ENCODE measurements at regions not wholly inside any gene's neighbourhood (a gene's known extent, or its start where the extent isn't known, plus 50 kb on each side); places are given as distances from the start of the nearest gene placed in this dataset.
"Not testable (repeated sequence)": the region's sequence is repeated elsewhere in the genome, so short reads cannot be mapped to it uniquely, and the experiment has no call there.

DNA sequence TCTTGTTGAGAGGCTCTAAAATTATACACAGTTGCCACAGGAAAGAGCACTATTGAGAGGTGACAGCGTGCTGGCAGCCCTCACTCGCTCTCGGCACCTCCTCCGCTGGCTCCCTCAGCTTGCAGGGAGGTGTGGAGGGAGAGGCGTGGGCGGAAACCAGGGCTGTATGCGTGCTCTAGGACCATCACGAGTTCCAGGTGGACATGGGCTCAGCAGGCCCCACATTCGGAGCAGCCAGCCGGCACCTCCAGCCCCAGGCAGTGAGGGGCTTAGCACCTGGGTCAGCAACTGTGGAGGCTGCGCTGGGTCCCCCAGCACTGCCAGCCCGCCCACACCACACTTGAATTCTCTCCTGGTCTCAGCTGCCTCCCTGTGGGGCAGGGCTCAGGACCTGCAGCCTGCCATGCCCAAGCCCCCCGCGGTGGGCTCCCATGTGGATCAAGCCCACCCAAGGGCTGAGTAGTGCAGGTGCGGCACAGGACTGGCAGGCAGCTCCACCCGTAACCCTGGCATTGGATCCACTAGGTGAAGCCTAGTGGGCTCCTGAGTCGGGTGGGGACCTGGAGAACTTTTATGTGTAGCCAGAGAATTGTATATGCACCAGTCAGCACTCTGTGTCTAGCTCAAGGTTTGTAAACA lies 460.6 kb upstream of the ALCAM start:
- DNase-seq, result no peak

DNA sequence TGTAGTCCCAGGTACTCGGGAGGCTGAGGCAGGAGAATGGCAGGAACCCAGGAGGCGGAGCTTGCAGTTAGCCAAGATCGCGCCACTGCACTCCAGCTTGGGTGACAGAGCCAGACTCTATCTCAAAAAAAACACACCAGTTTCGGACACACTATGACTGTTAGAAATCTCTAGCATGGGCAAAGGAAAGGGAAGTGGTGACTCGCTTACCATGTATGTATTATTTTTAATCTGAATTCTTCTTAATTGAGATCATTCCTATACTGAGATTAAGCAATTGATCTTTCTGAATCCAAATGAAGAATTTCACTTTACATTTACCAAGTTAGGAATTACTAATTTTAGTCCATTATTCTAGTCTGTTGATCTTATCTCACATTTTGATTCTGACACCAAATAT lies 459.2 kb upstream of the ALCAM start:
- no peak for DNase-seq

DNA sequence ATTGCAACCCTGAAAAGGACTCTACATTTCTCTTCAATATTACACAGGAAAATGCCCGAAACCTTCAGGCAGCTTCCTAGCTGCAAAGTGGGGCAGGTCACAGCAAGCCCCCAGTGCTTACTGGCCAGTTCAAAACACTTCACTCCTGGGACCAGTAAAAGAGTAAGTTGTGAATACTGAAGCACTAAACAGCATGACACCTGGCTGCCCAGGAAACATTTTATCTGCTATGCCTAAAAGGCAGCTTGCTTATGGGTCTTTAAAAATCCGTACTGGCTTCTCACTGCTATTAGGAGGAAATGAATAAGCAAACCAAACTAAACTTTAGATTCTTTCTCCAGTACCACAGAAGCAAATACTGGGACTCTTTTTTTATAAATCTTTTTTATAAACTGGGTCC lies 457.9 kb upstream of the ALCAM start:
- DNase-seq, result no peak

DNA sequence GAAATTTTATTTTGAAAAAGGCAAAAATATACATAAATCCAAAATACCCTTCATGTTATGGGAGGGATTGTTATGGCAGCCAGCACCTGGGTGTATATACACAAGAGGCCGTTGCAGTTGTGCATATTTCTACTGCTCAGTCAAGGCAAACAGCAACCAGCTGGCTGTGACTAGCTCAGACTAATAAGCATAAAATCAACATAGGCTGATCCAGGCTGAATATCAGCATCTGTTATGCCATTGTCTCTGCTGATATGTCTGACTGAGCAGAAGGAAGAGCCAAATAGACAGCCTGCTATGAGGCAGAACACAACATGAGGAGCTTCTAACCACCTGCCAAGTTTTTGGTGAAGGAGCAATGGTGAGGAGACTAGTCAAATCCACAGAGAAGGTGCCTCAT lies 457.5 kb upstream of the ALCAM start:
- no peak for DNase-seq

DNA sequence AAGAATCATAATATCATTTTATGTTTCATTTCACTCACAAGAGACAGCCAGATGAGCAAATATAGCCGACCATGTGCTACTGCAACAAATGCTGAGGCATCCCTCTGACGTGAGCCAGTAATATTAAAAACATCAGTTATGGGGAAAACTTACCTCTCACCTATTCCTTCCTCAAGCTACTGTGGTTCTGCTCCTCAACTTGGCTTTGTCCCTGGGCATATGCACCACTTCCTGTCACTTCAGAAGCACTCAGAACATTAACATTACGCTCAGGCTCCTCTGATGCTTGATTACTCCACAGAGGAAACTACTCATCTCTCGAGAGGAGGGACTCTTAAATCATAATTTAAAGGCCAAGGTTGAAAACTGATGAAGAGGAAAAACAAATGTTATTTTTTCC lies 457.0 kb upstream of the ALCAM start:
- DNase-seq, result no peak

DNA sequence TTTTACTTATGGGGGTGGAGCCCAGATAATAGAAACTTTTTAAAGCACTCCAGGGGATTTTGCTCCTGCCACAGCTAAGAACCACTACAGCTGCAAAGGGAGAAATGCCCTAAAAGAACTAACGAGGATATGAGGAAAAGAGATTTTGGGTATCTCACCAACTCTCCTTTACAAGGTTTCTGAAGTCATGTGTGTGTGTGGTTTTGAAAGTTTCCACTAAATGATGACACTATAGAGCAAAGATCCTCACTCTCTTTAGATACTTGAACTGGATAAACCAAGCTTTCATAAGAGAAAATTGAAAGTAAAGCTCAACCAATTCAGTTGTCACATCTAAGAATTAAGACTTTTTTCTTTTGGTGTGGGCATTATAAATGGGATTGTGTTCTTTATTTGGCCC lies 455.3 kb upstream of the ALCAM start:
- no peak for DNase-seq

DNA sequence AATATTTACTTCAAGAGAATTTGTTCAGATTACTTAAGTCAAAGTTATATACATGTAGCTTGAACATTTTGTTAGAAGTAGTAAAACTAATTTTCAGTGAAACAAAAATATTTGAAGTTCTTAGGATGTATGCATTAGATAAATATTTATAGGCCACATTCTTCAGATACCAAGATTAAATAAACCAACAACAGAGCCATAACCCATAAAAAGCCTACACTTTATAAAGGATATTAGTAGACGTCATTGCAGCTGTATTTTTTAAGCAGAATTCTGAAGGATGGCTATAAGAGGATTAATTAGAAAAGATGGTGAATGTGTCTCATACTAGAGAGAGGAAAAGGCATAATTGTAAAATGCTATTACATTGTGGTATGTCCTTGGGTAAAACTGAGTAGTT lies 449.7 kb upstream of the ALCAM start:
- no peak for DNase-seq

DNA sequence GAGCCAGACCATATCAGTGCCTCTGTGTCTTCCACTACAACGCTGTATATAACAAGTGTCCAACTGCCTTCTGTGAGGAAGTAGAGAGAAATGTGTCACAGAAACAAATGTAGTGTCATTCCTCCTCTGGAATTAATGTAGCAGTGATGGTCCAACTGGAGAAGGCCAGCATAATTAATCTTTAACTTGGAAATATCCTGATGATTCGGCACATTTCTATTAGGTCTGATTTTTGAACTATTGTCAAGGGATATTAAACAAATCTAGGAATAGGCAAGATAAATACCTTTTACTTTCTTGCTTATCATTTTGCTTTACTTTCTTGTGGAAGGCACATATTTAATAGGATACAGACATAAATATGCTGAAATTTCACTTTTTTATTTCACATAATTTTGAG lies 446.2 kb upstream of the ALCAM start:
- DNase-seq, result no peak

DNA sequence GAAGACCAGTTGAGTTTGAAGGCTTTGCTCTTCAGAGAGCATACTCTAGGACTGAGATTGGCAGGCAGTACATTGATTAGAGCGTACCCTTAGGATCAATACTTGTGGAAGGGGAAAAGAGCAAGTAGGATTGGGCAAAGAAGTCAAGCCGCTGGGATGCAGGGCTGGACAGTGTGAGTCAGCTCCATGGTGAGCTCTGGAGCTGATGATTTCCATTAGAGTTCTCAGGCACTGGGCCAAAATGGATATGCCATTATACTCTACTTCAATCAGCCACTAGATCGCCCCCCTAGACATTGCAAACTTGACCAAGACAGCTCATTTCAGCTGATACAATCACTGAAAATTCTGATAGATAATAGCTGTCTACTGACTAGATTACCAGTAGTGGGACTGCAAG lies 432.7 kb upstream of the ALCAM start:
- DNase-seq, result no peak

DNA sequence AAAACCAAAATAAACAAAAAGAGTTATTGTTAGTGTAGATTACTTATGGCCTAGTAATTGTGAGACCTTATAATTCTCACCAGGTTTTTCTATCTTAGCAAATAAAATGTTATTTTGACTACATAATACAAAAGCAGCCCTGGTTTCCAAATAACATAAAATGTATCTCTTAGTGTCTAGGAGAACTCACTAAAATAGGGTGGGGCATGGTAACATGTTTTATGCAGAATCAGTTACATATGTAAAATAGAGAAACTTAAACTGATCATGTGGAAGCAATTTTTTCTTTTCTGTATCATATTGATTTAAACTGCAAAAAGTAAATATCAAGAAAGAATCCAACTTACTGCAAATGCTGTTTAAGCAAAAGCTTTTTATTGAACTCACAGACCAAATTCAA lies 431.1 kb upstream of the ALCAM start:
- no peak for DNase-seq

DNA sequence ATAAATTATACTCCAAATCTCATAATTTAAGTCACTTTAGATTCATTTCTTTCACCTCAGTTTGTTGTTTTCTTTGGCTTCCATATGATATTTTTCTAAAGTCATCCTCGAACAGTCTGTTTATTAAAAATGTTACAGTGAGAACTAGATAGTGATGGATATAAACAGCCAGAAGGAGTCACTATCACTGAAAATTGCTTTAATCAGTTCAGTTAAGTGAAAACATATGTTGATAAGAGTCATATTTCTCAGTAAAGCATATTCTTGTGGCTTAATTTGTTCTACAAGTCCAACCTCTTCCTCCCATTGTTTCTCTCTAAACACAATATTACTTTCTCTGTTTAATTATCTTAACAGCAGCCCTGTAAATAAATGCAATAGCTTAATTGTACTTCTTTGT lies 427.5 kb upstream of the ALCAM start:
- no peak for DNase-seq

DNA sequence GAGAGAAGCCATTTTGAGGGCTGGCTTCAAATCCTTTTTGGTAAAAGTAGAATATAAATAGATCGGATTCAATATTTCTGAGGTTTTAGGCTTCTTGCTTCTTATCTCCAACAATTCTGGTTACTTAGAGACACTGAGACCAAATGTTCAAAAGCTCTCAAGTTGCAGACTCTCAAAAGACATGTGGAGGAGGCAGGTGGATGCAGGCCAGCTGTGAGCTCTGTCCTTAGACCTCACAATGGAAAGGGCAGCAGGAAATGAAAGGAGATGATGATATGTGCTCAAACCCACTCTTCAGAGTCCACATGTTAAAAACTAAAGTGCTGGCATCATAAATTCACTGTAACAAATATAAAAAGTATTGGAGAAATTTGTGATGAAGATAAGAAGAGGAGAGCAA lies 424.9 kb upstream of the ALCAM start:
- no peak for DNase-seq

DNA sequence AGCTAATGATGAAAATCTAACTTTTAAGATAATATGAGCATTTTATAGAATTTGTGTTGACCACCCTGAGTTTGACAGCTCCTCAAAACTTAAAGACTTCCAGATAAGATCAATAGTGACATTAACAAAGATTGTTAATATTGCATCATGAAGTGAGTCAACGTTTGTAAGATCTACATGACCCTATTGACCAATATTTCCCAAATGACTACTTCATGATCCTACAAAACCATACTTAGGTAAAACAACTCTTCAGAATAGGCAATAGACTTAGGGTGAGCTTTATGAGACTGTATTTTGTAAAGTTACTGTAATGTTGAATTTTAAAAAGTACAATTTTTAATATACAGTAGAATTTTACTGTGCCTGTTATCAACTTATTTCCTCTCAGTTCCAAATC lies 422.7 kb upstream of the ALCAM start:
- no peak for DNase-seq

DNA sequence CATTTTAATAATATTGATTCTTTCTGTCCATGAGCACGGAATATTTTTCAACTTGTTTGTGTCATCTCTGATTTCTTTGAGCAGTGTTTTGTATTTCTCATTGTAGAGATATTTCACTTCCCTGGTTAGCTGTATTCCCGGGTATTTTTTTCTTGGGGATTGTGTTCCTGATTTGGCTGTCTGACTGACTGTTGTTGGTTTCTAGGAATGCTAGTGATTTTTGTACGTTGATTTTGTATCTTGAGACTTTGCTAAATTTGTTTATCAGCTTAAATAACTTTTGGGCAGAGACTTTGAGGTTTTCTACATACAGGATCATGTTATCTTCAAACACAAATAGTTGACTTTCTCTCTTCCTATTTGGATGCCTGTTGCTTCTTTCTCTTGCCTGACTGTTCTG lies 418.8 kb upstream of the ALCAM start:
- no peak for DNase-seq

DNA sequence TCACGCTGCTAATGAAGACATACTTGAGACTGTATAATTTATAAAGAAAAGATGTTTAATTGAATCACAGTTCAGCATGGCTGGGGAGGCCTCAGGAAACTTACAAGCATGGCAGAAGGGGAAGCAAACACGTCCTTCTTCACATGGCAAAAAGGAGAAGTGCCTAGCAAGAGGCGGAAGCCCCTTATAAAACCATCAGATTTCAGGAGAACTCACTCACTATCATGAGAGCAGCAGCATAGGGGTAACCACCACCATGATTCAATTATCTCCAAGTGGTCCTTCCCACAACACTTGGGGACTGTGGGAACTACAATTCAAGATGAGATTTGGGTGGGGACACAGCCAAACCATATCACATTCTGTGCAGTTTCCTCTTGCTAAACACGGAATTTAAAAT lies 416.9 kb upstream of the ALCAM start:
- not testable (repeated sequence) for DNase-seq

DNA sequence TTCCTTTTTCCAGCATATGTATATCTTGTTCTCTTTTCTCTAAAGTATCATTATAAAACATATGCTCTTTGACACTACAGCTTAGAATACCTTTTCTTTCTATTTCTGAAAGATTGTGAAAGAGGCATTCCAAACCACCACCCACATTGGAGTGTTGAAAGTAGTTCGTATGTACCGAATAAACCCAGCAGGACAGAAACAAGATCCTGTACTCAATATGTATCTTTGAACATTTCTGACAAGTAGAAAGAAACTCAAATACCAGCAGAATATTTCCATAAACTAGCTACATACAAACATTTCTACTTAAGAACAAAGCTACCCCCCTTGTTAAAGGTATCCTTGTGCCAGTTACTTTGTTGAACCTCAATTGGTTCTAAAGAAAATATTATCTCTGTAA lies 415.3 kb upstream of the ALCAM start:
- no peak for DNase-seq

DNA sequence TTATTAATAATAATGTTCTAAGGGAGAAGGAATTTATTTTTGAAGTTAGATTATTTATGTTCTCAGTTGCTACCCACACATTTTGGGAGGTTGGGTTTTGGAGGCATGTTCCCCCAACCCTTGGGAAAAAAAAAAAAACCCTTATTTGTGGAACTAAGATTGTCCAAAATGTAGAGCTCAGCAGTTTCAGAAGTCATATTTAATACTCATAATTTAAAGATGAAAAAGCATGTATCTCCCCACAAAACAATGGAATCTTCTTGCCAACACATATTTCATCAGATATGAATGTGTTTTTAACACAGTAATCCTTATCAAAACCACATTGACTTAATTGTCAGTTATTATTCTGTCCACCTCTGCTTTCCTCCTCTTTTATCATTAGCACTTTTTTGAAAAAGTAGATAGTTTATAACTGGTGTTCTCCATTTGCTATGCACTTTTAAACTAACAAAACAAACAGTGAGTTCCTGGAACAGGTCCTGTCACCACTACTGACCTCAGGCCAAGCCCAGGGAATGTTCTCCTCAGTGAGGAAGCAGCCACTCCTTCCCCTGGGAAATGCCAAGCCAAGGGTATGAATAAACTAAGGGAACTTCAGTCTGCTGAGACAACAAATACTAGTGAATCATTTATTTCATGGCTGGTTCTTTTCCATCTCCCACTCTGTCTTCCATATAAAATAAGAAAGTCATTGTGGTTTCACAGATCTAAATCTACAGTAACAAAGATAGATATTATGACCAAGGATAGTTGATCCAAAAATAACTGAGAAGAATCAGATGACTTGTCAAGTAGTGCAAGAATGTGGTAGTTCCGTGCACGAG lies 414.4 kb upstream of the ALCAM start:
- no peak for DNase-seq

DNA sequence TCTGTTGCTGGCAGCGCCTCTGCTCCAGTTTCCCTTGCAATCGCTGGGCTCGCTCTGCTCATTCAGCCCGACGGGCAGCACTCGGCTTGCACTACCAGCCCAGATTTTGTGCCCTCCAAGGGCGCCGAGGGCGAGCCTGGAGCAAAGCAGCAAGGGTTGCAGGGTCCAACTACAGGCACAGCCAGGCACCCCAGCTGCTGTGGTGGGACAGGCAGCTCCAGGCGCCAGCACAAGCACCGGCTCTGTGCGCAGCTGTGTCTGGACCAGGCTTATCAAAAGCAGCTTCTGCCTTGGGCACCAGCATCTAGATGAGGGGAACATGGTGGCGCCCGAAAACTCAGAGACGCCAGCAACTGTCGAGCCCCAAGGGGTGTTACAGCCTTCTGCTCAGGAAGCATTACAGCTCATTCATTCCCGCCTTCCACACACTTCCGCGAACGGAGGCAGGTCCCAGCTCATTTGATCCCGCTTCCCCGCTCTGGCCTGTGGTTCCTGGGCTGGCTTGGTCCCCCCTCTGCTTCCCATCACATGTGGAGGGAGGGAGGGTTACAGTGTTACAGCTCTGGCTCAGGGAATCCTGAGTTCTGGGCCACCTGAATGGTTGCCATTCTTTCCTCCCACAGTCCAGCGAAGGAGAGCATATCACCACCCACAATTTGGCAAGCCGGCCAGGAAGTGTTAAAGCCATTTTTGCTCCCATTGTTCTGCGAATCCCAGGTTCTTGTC lies 409.9 kb upstream of the ALCAM start:
- no peak for DNase-seq

DNA sequence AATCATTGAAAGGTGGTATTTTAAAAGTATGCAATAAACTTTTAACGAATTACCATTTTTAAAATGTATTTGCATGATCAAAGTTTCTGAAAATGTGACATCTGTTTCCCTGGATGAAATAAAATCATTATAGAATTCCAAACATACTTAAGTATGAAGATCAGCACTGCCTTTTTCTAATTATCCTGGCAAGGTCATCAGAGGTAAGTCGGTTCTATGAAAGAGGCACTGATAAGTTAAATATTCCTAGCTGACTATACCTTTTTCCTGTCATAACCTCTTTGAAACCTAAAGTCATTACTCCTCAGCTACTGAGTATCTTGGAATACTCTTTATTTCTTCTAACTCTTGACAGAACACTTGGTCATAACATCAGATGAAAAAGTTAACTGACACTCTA lies 406.1 kb upstream of the ALCAM start:
- DNase-seq, result no peak

DNA sequence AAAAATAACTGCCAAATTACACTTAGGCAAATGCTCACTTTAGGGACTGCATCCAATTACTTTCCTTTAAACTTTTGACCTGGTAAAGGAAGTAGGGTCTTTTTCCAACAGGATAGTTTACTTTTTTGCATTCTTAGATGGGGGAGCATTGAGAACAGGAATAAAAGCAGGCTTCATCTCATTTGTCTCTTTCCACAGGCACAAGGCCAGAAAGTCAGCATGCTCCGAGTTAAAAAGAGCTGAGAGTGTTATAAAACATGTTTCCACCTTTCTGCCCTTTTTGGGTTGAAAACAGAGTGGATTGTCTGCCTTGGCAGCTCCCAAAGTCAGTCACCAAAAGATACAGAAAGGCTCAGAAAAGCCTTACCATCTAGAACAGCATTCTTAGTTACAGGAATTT lies 404.9 kb upstream of the ALCAM start:
- DNase-seq, result no peak

DNA sequence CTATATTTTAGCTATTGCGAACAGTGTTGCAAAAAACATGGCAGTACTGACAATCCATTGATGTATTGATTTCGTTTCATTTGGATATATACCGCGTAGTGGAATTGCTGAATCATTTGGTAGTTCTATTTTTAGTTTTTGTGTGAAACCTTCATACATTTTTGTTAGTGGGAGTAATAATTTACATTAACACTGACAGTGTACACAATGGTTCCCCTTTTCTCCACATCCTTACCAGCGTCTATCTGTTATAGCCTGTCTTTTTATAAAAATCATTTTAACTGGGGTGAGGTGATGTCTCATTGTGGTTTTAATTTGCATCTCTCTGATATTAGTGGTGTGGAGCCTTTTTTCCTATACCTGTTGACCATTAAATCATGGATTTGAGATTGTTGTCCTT lies 392.4 kb upstream of the ALCAM start:
- DNase-seq, result no peak

DNA sequence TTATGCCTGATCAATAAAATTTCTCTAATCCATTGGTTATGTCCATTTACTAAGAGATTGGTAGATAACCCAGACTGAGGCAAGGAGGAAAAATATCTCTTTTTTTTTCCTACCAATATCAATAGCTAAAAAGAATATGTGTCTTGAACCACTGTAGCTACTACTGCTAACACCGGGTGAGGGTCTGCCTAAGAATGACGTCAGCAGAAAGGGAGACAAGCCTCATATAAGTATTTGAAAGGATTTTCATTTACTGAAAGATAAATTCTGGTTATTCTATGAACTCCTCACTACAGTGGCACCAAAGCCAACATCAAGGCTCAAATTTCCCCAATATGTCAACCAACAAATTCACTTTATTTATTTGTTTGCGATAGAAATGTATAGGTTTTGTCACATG lies 389.0 kb upstream of the ALCAM start:
- no peak for DNase-seq

DNA sequence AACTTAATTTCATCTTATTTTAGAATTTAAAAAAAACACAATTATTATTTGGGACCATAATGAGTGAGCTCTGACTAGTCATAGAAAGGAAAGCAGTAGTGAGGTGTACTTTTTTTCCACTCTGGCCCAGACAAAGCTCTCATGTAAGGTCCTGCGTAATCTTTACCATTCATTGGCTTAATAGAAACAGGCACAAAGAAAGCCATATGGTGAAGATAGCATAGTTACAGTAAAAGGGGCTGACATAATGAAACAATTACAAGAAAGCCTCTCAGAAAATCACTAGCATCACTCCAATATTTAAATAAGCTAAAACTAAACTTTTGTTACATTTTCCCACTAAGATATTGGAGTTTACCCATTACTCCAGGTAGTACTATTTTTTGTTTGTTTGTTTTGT lies 384.6 kb upstream of the ALCAM start:
- DNase-seq, result no peak

DNA sequence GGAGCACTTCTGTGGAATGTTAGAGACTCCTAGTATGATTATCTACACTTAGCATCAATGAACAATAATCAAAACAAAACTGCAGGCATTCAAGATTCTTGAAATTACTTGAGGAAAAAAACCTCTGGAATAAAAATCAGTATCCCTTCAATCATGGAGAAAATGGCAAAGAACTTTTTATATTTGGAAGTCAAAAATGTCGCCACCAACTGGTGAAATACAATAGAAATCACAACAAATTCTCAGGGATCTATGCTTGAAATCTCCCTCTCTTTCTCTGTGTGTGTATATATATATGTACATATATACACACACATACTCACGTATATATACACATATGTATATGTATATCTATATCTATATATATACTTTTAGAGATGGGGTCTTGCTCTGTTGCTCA lies 378.9 kb upstream of the ALCAM start:
- DNase-seq, result no peak
